HuH-7.5 (cell line): ENCODE measurements at regions not wholly inside any gene's neighbourhood (a gene's known extent, or its start where the extent isn't known, plus 50 kb on each side); places are given as distances from the start of the nearest gene placed in this dataset.

Experiments
- DNase-seq: peaks from one replicate; pipeline ENCODE4 v3.0.0; 2011; ENCODE audit warnings: low spot score

DNA sequence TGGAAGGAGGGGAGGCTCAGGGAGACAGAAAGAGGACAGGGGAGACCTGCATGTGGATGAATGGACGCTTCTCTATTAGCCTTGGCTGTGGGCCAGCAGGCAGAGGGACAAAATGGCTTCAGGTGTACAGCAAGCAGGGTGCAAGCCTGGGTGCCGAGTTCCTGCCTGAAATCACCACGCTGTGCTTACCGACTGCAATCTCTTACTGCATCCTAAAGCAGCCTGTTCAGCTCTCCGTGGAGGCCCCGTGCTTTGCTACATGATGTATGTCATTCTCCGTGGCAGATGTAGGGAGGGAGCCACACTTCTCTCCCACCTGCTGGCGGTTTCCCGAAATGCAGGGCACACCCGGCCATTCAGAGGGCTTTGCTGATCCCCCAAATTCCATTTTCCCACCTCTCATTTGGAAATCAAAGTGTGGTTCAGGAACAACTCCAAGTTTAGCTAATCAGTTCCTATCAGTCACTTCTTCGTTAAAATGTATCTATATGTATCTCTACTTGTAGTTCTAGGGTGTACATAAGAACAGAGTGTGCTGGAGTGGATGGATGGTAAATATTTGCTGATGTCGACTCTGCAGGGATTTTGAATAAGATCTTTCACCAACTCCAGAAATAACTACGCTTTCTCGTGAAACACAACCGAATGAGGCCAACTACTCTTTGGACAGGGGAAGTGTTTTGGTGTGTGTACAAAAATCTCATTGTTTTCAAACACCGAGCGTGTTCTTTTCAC lies 122.3 kb upstream of the BACE2 start:
- no peak for DNase-seq

- no peak for DNase-seq
Measured at GRCh38 chr21:41048145-41048544, 119.8 kb upstream of the BACE2 start.

- no peak for DNase-seq
Measured at GRCh38 chr21:41048623-41049022, 119.3 kb upstream of the BACE2 start.

GRCh38 chr21:41052820-41053555 lies 115.0 kb upstream of the BACE2 start:
- no peak for DNase-seq

DNA sequence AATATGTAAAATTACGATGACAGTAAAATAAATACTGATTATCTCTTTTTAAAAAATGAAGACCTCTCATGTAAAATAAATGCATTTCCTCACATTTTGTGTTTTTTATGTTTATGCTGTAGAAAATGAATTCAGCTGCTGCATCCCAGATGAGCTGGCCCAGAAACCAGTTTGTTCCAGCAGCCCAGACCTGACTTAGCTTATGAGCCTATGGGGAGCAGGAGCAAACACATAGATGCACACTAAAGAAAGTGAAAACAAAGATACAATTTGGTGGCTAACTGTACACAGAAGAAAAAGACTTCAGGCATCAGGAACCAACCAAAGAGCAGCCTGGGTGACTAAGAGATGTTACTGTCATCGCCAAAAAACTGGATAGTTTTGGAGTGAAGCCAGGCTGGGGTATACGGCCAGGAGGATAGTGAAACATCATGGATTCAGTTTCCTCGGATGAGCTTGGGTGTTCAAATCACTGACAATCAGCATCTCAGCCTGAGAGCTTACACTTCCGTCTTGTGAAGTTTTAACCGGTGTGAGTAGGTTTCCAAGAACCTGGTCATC lies 113.9 kb upstream of the BACE2 start:
- no peak for DNase-seq

GRCh38 chr21:41055266-41055665 lies 112.7 kb upstream of the BACE2 start:
- DNase-seq = no peak

GRCh38 chr21:41059871-41060270 lies 108.1 kb upstream of the BACE2 start:
- no peak for DNase-seq

- no peak for DNase-seq
Measured at GRCh38 chr21:41061701-41062100, 106.3 kb upstream of the BACE2 start.

DNA sequence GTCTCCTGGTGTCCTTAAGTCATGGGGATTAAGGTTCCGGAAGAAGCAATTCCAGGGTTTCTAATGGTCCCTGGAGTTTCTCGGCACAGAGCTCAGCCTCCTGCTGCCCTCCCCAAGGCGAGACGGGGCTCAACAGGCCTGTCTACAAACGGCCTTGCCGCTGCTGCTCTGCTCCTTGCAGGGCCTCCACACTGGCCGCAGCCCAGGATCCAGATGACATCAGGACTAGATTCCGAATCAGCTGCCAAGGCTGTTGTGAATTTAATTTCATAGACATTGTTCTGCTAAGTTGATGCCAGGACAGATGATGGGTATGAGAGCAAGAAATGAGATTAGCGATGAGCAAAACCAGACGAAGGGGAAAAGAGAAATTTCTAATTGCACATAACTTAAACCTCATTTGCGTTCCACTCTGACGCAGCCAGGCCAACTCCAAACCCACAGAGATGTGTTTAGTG lies 103.6 kb upstream of the BACE2 start:
- no peak for DNase-seq

DNA sequence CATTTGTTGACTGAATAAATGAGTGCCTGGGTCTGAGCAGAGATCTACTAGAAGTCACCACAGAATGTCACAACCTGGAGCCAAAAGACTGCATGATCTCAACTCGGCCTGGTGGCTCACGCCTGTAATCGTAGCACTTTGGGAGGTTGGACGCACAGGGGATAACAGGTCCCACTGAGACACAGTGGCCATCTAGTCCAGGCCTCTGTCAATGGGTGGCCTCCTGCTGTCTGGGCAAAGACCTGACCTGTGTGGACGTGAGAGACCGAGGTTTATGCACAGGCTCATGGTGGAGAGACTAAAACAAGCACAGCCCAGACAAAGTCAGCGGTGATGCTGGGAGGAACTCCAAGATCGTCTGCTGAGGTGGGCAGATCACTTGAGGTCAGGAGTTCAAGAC lies 103.0 kb upstream of the BACE2 start:
- DNase-seq = no peak

DNA sequence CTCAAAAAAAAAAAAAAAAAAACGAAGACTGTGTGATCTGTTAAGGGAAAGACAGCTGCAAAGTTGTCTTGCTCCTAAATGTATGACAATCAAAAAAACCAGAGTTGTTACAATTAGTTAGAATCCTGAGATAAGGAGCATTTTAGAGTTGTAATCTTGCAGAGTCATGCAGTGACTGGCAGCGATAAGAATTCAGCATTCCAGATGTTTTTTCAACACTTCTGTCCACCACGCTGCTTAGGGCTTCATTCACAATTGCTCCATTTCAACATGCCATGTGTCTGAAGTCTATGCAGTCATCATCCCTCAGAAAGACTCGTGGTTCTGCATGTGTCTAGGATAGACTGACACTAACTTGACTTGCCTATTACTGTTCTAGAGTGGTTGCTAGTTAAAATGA lies 102.4 kb upstream of the BACE2 start:
- no peak for DNase-seq

DNA sequence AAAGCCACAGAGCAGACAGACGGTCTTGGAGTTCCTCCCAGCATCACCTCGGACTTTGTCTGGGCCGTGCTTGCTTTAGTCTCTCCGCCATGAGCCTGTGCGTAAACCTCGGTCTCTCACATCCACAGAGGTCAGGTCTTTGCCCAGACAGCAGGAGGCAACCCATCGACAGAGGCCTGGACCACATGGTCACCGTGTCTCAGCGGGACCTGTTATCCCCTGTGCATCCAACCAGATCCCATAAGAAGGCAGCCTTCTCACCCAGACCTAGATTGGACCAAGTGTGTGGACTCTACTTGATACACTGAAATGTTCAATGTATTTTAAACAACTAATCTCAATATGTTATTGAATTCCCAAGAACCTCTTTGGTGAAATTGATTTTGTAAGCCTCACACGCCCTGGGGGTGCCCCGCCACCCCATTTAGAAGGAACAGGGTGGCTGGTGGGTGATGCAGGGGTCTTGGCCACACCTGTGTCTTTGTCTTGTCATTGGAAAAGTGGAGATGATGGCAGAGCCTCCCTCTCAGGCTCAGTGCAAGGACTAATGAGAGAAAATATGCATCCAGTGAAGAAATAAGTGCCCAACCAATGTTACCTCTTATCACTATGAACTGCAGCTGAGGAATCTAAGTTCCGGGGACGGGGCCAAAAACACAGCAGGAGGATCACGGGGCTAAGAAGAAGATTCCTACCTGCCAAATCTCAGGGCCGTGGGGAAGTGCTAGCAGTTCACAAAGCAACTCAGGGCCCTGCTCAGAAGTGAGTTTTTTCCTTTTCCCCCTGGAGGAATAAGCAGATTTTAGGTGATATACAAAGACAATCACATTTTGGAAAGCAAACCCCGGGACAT lies 101.6 kb upstream of the BACE2 start:
- no peak for DNase-seq

- DNase-seq = no peak
Measured at GRCh38 chr21:41067709-41068108, 100.3 kb upstream of the BACE2 start.

- no peak for DNase-seq
Measured at GRCh38 chr21:41068496-41068895, 99.5 kb upstream of the BACE2 start.

DNA sequence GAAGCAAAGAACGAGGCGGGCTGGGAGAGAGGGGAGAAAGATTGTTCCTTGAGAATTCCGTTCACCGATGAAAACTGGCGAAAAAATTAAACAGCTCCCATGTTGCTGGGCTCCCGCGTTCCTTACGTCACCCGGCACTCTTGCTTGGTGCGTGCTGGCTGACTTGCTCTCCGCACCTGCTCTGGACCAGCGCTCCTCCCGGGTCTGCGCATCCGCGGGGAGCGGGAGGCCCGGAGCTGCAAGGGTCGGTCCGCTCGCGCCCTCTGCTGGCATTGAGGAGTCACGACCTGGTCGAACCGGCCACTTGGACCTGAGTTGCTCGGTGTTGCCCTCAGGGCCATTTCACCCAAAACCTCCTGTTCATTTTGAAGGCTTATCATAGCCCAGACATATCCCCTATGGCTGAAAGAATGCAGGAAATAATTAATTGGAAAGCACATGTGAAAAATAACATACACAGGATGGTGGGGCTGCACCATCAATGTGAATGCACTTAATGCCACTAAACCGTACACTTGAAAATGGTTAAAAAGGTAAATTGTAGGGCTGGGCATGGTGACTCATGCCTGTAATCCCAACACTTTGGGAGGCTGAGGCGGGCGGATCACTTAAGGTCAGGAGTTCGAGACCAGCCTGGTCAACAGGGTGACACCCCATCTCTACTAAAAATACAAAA lies 98.9 kb upstream of the BACE2 start:
- peak; percentile 68 for DNase-seq

GRCh38 chr21:41070284-41070683 lies 97.7 kb upstream of the BACE2 start:
- no peak for DNase-seq

- DNase-seq = no peak
Measured at GRCh38 chr21:41071258-41072171, 96.4 kb upstream of the BACE2 start.

GRCh38 chr21:41073558-41073957 lies 94.4 kb upstream of the BACE2 start:
- no peak for DNase-seq

- DNase-seq = no peak
Measured at GRCh38 chr21:41074396-41075184, 93.4 kb upstream of the BACE2 start.

GRCh38 chr21:41075656-41076055 lies 92.3 kb upstream of the BACE2 start:
- no peak for DNase-seq
